ENCODE measurements at regions not wholly inside any gene's neighbourhood (a gene's known extent, or its start where the extent isn't known, plus 50 kb on each side); places are given as distances from the start of the nearest gene placed in this dataset.

DNA sequence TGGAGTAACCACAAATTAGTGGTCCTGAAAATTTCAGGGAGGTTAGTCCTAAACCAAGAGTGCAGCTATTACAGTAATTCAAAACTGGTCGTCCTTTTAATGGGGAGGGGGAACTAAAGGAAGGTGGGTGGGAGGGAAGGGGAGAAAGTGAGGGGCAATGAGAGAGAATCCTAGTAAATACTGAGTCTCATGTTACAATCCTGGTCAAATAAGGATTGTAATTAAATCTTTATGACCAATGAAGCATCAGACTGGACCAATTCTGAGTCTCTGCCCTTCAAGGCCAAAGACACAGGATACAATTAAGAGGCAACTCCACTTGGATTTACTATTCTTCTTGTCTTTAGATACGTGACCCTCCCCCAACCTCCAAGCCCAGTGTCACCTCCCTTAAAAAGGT lies 262.9 kb downstream of the BCL11A start:
- Histone ChIP-seq H3K27ac (ENCODE audit: low read length) (no peak overlapping the region), H3K4me3 (ENCODE audit: low read depth in 1 of 2, low read length in 2 of 2) (no peak overlapping the region), H3K4me1 (ENCODE audit: control insufficient read depth in 1 of 2, insufficient read depth in 2 of 2, low read length in 2 of 2) (no peaks in the 10 kb centered on the region), H3K9me3 (ENCODE audit: control insufficient read depth in 1 of 2, low read length in 2 of 2) (no peaks in the 10 kb centered on the region), H3K36me3 (ENCODE audit: control insufficient read depth in 1 of 2, insufficient read depth in 2 of 2, low read length in 2 of 2) (no peaks in the 10 kb centered on the region), H3K27me3 (ENCODE audit: low read depth, low read length) (no peaks in the 10 kb centered on the region)

GRCh38 chr2:60285626-60286316 lies 267.7 kb downstream of the BCL11A start:
- no peaks in the 10 kb centered on the region for H3K36me3 ChIP-seq (ENCODE audit: control insufficient read depth in 1 of 2, insufficient read depth in 2 of 2, low read length in 2 of 2)
- no peak overlapping the region for H3K4me3 ChIP-seq (ENCODE audit: low read depth in 1 of 2, low read length in 2 of 2)
- no peaks in the 10 kb centered on the region for H3K4me1 ChIP-seq (ENCODE audit: control insufficient read depth in 1 of 2, insufficient read depth in 2 of 2, low read length in 2 of 2)
- no peak overlapping the region for H3K27ac ChIP-seq (ENCODE audit: low read length)
- H3K27me3 ChIP-seq (ENCODE audit: low read depth, low read length) = no peaks in the 10 kb centered on the region
- H3K9me3 ChIP-seq (ENCODE audit: control insufficient read depth in 1 of 2, low read length in 2 of 2) = no peaks in the 10 kb centered on the region

- no peak overlapping the region for H3K27ac ChIP-seq (ENCODE audit: low read length)
- H3K9me3 ChIP-seq (ENCODE audit: control insufficient read depth in 1 of 2, low read length in 2 of 2) = no peaks in the 10 kb centered on the region
- H3K4me3 ChIP-seq (ENCODE audit: low read depth in 1 of 2, low read length in 2 of 2) = no peak overlapping the region
- H3K4me1 ChIP-seq (ENCODE audit: control insufficient read depth in 1 of 2, insufficient read depth in 2 of 2, low read length in 2 of 2) = no peaks in the 10 kb centered on the region
- no peaks in the 10 kb centered on the region for H3K36me3 ChIP-seq (ENCODE audit: control insufficient read depth in 1 of 2, insufficient read depth in 2 of 2, low read length in 2 of 2)
- no peaks in the 10 kb centered on the region for H3K27me3 ChIP-seq (ENCODE audit: low read depth, low read length)
Measured at GRCh38 chr2:60283626-60284025, 269.8 kb downstream of the BCL11A start.

DNA sequence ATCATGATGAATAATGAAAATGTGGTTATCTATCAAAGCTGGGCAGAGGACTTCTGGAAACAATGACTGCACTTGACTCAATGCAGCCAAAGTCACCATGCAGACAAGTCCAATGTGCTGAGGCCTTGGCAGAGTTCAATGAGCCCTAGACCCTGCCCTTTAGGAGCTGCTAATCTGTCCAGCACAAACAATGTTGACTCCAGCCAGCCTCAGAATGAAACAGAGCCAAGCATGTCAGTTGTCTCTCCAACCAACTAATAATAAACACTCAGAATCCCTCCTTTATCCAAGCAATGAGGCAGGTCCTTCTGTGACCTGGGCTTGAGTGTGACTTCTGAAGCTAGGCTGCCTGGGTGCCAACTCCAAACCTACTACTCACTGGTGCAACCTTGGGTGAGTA lies 270.6 kb downstream of the BCL11A start:
- H3K4me1 ChIP-seq (ENCODE audit: control insufficient read depth in 1 of 2, insufficient read depth in 2 of 2, low read length in 2 of 2) = no peaks in the 10 kb centered on the region
- no peaks in the 10 kb centered on the region for H3K36me3 ChIP-seq (ENCODE audit: control insufficient read depth in 1 of 2, insufficient read depth in 2 of 2, low read length in 2 of 2)
- H3K27ac ChIP-seq (ENCODE audit: low read length) = no peak overlapping the region
- H3K9me3 ChIP-seq (ENCODE audit: control insufficient read depth in 1 of 2, low read length in 2 of 2) = no peaks in the 10 kb centered on the region
- no peak overlapping the region for H3K4me3 ChIP-seq (ENCODE audit: low read depth in 1 of 2, low read length in 2 of 2)
- H3K27me3 ChIP-seq (ENCODE audit: low read depth, low read length) = no peaks in the 10 kb centered on the region

DNA sequence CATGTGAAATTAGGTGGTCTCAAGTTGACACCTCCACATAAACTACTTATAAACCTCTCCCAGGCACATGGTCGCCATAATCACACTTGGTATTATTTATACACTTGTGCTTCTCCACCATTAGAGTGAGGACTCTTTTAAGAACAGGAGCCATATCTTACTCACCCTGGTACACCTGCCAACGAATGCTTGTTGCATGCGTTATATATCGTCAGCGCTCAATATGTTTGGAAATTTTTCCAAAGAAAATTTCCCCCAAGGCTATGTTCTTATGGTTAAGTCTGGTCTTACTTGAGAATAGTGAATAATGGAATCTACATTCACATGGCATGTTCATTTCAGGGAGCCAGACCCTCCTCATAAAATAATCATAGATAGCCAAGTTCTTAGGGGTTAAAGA lies 271.7 kb downstream of the BCL11A start:
- Histone ChIP-seq H3K27me3 (ENCODE audit: low read depth, low read length) (no peaks in the 10 kb centered on the region), H3K4me3 (ENCODE audit: low read depth in 1 of 2, low read length in 2 of 2) (no peak overlapping the region), H3K4me1 (ENCODE audit: control insufficient read depth in 1 of 2, insufficient read depth in 2 of 2, low read length in 2 of 2) (no peaks in the 10 kb centered on the region), H3K36me3 (ENCODE audit: control insufficient read depth in 1 of 2, insufficient read depth in 2 of 2, low read length in 2 of 2) (no peaks in the 10 kb centered on the region), H3K9me3 (ENCODE audit: control insufficient read depth in 1 of 2, low read length in 2 of 2) (no peaks in the 10 kb centered on the region), H3K27ac (ENCODE audit: low read length) (no peak overlapping the region)

- Histone ChIP-seq H3K9me3 (ENCODE audit: control insufficient read depth in 1 of 2, low read length in 2 of 2) (no peaks in the 10 kb centered on the region), H3K27me3 (ENCODE audit: low read depth, low read length) (no peaks in the 10 kb centered on the region), H3K4me3 (ENCODE audit: low read depth in 1 of 2, low read length in 2 of 2) (no peak overlapping the region), H3K27ac (ENCODE audit: low read length) (no peak overlapping the region), H3K36me3 (ENCODE audit: control insufficient read depth in 1 of 2, insufficient read depth in 2 of 2, low read length in 2 of 2) (no peaks in the 10 kb centered on the region), H3K4me1 (ENCODE audit: control insufficient read depth in 1 of 2, insufficient read depth in 2 of 2, low read length in 2 of 2) (no peaks in the 10 kb centered on the region)
Measured at GRCh38 chr2:60280238-60280637, 273.2 kb downstream of the BCL11A start.

DNA sequence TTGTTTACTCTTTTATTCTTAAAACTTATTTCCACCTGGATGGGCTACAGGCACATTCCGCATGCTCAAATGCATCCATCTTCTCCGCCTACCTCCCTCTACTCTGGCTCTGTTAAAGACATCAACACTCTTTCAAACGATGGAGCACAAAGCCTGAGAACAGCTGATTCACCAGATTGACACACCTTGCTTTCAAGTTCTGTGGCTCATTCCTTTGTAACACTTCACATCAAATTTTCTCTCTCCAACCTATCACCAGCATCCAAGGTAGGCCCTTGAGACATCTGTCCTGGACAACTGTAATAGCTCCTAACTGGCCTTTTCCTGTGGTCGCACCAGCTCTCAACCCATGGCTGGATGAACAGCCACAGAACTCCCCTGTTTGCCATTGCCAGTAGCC lies 274.5 kb downstream of the BCL11A start:
- H3K9me3 ChIP-seq (ENCODE audit: control insufficient read depth in 1 of 2, low read length in 2 of 2) = peaks cover 7 to 11% of the 10 kb centered on the region in 2 donors
- no peak overlapping the region for H3K27ac ChIP-seq (ENCODE audit: low read length)
- no peak overlapping the region for H3K4me3 ChIP-seq (ENCODE audit: low read depth in 1 of 2, low read length in 2 of 2)
- no peaks in the 10 kb centered on the region for H3K27me3 ChIP-seq (ENCODE audit: low read depth, low read length)
- no peaks in the 10 kb centered on the region for H3K4me1 ChIP-seq (ENCODE audit: control insufficient read depth in 1 of 2, insufficient read depth in 2 of 2, low read length in 2 of 2)
- no peaks in the 10 kb centered on the region for H3K36me3 ChIP-seq (ENCODE audit: control insufficient read depth in 1 of 2, insufficient read depth in 2 of 2, low read length in 2 of 2)

DNA sequence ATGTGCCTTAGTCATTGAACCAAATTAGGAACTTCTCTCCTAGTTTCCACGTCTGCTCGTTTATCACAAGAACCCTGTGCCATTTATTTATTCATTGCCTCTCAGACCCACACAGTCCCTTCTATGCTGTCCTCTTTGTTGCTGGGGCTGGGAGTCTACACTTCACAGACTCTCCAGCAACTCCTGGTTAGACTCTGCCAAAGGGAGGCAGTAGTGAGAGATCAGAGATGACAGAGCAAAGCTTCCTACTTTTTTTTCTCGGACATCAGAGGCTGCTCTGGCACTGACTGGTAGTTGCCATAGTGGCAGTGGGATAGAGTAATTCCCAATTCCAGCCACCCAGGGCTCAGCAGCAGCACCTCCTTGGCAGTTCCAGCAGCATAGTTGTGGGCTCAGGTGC lies 277.5 kb downstream of the BCL11A start:
- H3K4me3 ChIP-seq (ENCODE audit: low read depth in 1 of 2, low read length in 2 of 2) = no peak overlapping the region
- H3K4me1 ChIP-seq (ENCODE audit: control insufficient read depth in 1 of 2, insufficient read depth in 2 of 2, low read length in 2 of 2) = no peaks in the 10 kb centered on the region
- peaks cover 7 to 11% of the 10 kb centered on the region in 2 donors for H3K9me3 ChIP-seq (ENCODE audit: control insufficient read depth in 1 of 2, low read length in 2 of 2)
- no peak overlapping the region for H3K27ac ChIP-seq (ENCODE audit: low read length)
- H3K27me3 ChIP-seq (ENCODE audit: low read depth, low read length) = no peaks in the 10 kb centered on the region
- no peaks in the 10 kb centered on the region for H3K36me3 ChIP-seq (ENCODE audit: control insufficient read depth in 1 of 2, insufficient read depth in 2 of 2, low read length in 2 of 2)

DNA sequence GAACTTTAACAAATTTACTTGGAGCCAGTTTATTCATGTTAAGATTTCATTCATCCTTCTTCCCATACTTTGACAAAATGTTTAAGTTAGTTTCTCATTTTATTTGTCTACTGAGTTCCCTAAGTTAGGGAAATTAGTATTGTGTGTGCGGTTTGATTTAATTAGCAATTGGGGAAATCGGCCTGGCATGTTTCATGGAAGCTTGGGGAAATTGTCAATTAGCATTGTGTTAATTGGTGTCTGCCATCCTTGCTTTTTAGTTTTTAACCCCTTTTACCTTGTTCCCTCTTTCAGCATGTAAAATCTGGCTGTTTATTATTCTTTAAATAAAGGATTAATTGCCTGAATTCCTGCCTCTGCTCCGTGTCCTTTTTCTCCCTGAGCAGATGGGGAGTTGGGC lies 279.6 kb downstream of the BCL11A start:
- Histone ChIP-seq H3K9me3 (ENCODE audit: control insufficient read depth in 1 of 2, low read length in 2 of 2) (peaks cover 7 to 11% of the 10 kb centered on the region in 2 donors), H3K4me1 (ENCODE audit: control insufficient read depth in 1 of 2, insufficient read depth in 2 of 2, low read length in 2 of 2) (no peaks in the 10 kb centered on the region), H3K4me3 (ENCODE audit: low read depth in 1 of 2, low read length in 2 of 2) (no peak overlapping the region), H3K36me3 (ENCODE audit: control insufficient read depth in 1 of 2, insufficient read depth in 2 of 2, low read length in 2 of 2) (no peaks in the 10 kb centered on the region), H3K27ac (ENCODE audit: low read length) (no peak overlapping the region), H3K27me3 (ENCODE audit: low read depth, low read length) (no peaks in the 10 kb centered on the region)

GRCh38 chr2:60271713-60272112 lies 281.7 kb downstream of the BCL11A start:
- Histone ChIP-seq H3K4me3 (ENCODE audit: low read depth in 1 of 2, low read length in 2 of 2) (no peak overlapping the region), H3K36me3 (ENCODE audit: control insufficient read depth in 1 of 2, insufficient read depth in 2 of 2, low read length in 2 of 2) (no peaks in the 10 kb centered on the region), H3K27ac (ENCODE audit: low read length) (no peak overlapping the region), H3K27me3 (ENCODE audit: low read depth, low read length) (no peaks in the 10 kb centered on the region), H3K9me3 (ENCODE audit: control insufficient read depth in 1 of 2, low read length in 2 of 2) (peaks cover 7 to 11% of the 10 kb centered on the region in 2 donors), H3K4me1 (ENCODE audit: control insufficient read depth in 1 of 2, insufficient read depth in 2 of 2, low read length in 2 of 2) (no peaks in the 10 kb centered on the region)

DNA sequence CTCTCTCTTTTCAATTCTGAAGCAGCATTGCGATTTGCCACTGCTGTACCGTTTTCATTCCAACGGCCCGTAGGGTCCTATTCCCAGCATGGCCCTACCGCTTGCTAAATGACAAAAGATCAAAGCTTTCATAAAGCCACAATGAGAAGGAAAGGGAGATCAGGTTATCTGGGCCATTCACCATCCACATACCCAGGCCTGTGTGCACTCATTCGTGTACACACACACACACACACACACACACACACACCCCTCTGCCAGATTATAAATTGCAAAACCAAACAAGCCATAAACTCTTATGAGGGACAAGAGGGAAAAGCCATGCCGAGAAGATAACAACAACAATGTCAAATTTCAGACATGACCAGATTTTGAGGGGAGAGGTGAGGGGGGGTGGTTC lies 282.3 kb downstream of the BCL11A start:
- Histone ChIP-seq H3K36me3 (ENCODE audit: control insufficient read depth in 1 of 2, insufficient read depth in 2 of 2, low read length in 2 of 2) (no peaks in the 10 kb centered on the region), H3K27ac (ENCODE audit: low read length) (no peak overlapping the region), H3K27me3 (ENCODE audit: low read depth, low read length) (no peaks in the 10 kb centered on the region), H3K4me3 (ENCODE audit: low read depth in 1 of 2, low read length in 2 of 2) (no peak overlapping the region), H3K4me1 (ENCODE audit: control insufficient read depth in 1 of 2, insufficient read depth in 2 of 2, low read length in 2 of 2) (no peaks in the 10 kb centered on the region), H3K9me3 (ENCODE audit: control insufficient read depth in 1 of 2, low read length in 2 of 2) (peaks cover 7 to 11% of the 10 kb centered on the region in 2 donors)

DNA sequence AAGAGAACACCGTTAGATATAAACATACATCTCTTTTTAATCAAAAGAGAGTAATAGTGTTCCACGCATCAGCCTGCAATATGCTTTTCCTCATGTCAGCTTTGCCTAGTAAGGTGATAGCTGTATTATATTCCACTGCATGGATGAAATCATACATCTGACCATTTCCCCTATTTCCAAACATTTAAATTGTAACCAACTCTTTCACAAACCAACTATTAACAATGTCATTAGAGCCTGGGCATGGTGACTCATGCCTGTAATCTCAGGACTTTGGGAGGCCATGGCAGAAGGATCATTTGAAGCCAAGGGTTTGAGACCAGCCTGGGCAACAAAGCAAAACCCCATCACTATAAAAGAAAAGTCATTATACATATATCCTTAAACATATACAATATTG lies 284.8 kb downstream of the BCL11A start:
- Histone ChIP-seq H3K36me3 (ENCODE audit: control insufficient read depth in 1 of 2, insufficient read depth in 2 of 2, low read length in 2 of 2) (no peaks in the 10 kb centered on the region), H3K27ac (ENCODE audit: low read length) (no peak overlapping the region), H3K27me3 (ENCODE audit: low read depth, low read length) (no peaks in the 10 kb centered on the region), H3K4me3 (ENCODE audit: low read depth in 1 of 2, low read length in 2 of 2) (no peak overlapping the region), H3K9me3 (ENCODE audit: control insufficient read depth in 1 of 2, low read length in 2 of 2) (no peaks in the 10 kb centered on the region), H3K4me1 (ENCODE audit: control insufficient read depth in 1 of 2, insufficient read depth in 2 of 2, low read length in 2 of 2) (no peaks in the 10 kb centered on the region)
